PFSK-1 (cell line): ENCODE measurements at regions not wholly inside any gene's neighbourhood (a gene's known extent, or its start where the extent isn't known, plus 50 kb on each side); places are given as distances from the start of the nearest gene placed in this dataset.

Experiments
- FOXP2 ChIP-seq: optimal IDR thresholded peaks from 2 replicates; pipeline ENCODE3; 2011; ENCODE audit warnings: borderline replicate concordance, control low read depth, inconsistent platforms; ENCODE audit not compliant: insufficient read depth; ENCODE audit errors: extremely low read length, extremely low read depth
- POLR2AphosphoS5 ChIP-seq: IDR thresholded peaks from 2 replicates; pipeline ENCODE4 v1.6.1; 2012; ENCODE audit warnings: low read depth, mild to moderate bottlenecking, control low read depth, low read length, moderate library complexity
- REST ChIP-seq, 2 experiments: IDR thresholded peaks; 2 replicates each; pipeline versions ENCODE4 v1.6.1 to v1.8.0; 2011 to 2012; ENCODE audit warnings: low read depth in 2 of 2, low read length in 2 of 2, control low read depth in 1 of 2, inconsistent platforms in 1 of 2, mild to moderate bottlenecking in 1 of 2, moderate library complexity in 1 of 2; ENCODE audit not compliant: insufficient read depth in 1 of 2
- SIN3A ChIP-seq: IDR thresholded peaks from 2 replicates; pipeline ENCODE4 v1.6.1; 2012; ENCODE audit warnings: mild to moderate bottlenecking, low read length, moderate library complexity, borderline replicate concordance; ENCODE audit not compliant: insufficient read depth
- TAF1 ChIP-seq: IDR thresholded peaks from 2 replicates; pipeline ENCODE4 v1.6.1; 2012; ENCODE audit warnings: low read length, control low read depth, borderline replicate concordance; ENCODE audit not compliant: insufficient read depth

GRCh38 chr1:221834698-221835513, 93.0 kb upstream of the DUSP10 start:
- TF ChIP-seq FOXP2: no peak
- no peak for TF ChIP-seq REST (IDR thresholded peaks at IDR 0.05; ENCODE audit: insufficient read depth in 1 of 2, low read depth in 2 of 2, low read length in 2 of 2)
- no peak for TF ChIP-seq POLR2AphosphoS5
- TF ChIP-seq SIN3A: no peak
- no peak for TF ChIP-seq TAF1

GRCh38 chr1:221832617-221833016, 90.7 kb upstream of the DUSP10 start:
- TF ChIP-seq REST (IDR thresholded peaks at IDR 0.05; ENCODE audit: insufficient read depth in 1 of 2, low read depth in 2 of 2, low read length in 2 of 2) (no peak), TAF1 (no peak), SIN3A (no peak), FOXP2 (no peak), POLR2AphosphoS5 (no peak)

- no peak for TF ChIP-seq SIN3A
- TF ChIP-seq TAF1: no peak
- TF ChIP-seq POLR2AphosphoS5: no peak
- no peak for TF ChIP-seq REST (IDR thresholded peaks at IDR 0.05; ENCODE audit: insufficient read depth in 1 of 2, low read depth in 2 of 2, low read length in 2 of 2)
- no peak for TF ChIP-seq FOXP2
Observed at GRCh38 chr1:221832151-221832550, 90.3 kb upstream of the DUSP10 start.

GRCh38 chr1:221829327-221830015, 87.6 kb upstream of the DUSP10 start:
- TF ChIP-seq FOXP2: no peak
- TF ChIP-seq SIN3A: no peak
- TF ChIP-seq REST (IDR thresholded peaks at IDR 0.05; ENCODE audit: insufficient read depth in 1 of 2, low read depth in 2 of 2, low read length in 2 of 2): no peak
- TF ChIP-seq TAF1: no peak
- no peak for TF ChIP-seq POLR2AphosphoS5
